GM12878 (cell line): ENCODE measurements at regions not wholly inside any gene's neighbourhood (a gene's known extent, or its start where the extent isn't known, plus 50 kb on each side); places are given as distances from the start of the nearest gene placed in this dataset.

Experiments used
- ATAC-seq: fragments of 200-7000 bp; cut with Tn5 transposase; 3 replicates; pipeline ENCODE4 v1.9.1; 2020; ENCODE audit warnings: mild to moderate bottlenecking, moderate library complexity
- BruUV-seq: library from RNA; stranded (reverse); fragments of 400-500 nt; replicated peaks from 2 replicates; lab custom pipeline; 2021; lab: Mats Ljungman, UMichigan
- CTCF ChIA-PET: fragments of 300-600 bp; sonication (Branson Sonifier 250); formaldehyde crosslinking; extraction: SDS; loops from one replicate; lab custom pipeline; 2021; ENCODE audit warnings: inconsistent platforms; lab: Yijun Ruan, JAX
- POLR2A ChIA-PET: fragments of 350-600 bp; formaldehyde crosslinking; extraction: SDS; loops from one replicate; lab custom pipeline; 2021; ENCODE audit warnings: inconsistent platforms; lab: Charles Lee
- RAD21 ChIA-PET: fragments of 300-600 bp; sonication (Branson Sonifier 250); formaldehyde crosslinking; loops from one replicate; lab custom pipeline; 2023; ENCODE audit warnings: antibody characterized with exemption; ENCODE audit not compliant: unreplicated experiment; lab: Charles Lee
- SMC1A ChIA-PET: fragments of 300-600 bp; sonication (Branson Sonifier 250); formaldehyde crosslinking; loops from one replicate; lab custom pipeline; 2023; ENCODE audit not compliant: unreplicated experiment, uncharacterized antibody; lab: Charles Lee
- DNase-seq: peaks from one replicate; pipeline ENCODE4 v3.0.0-alpha.2; 2011; ENCODE audit warnings: low read depth, low spot score
- FAIRE-seq: peaks from 3 replicates; lab custom pipeline; 2011; peaks lifted over from hg19 to GRCh38; lab: Jason Lieb, UNC
- H2AFZ ChIP-seq: 2 replicates; pipeline ENCODE4 v1.6.0; 2011; ENCODE audit warnings: low read depth, low read length, control low read depth; ENCODE audit not compliant: control insufficient read depth
- H3K27ac ChIP-seq: 2 replicates; pipeline ENCODE4 v1.5.1; 2011; ENCODE audit warnings: control low read depth; ENCODE audit not compliant: control insufficient read depth, insufficient read depth
- H3K27me3 ChIP-seq, 2 experiments: replicated peaks in 1 of 2; 2 replicates each; pipeline versions ENCODE4 v1.6.0 to v1.6.1; 2011; ENCODE audit warnings: low read length in 1 of 2; ENCODE audit not compliant: control insufficient read depth in 2 of 2, insufficient read depth in 2 of 2
- H3K36me3 ChIP-seq, 2 experiments: 2 replicates each; pipeline ENCODE4 v1.5.1; 2011; ENCODE audit warnings: low read length in 1 of 2; ENCODE audit not compliant: control insufficient read depth in 2 of 2, insufficient read depth in 2 of 2
- H3K4me1 ChIP-seq: 2 replicates; pipeline ENCODE4 v1.6.1; 2011; ENCODE audit warnings: mild to moderate bottlenecking, low read length, moderate library complexity, mixed read lengths; ENCODE audit not compliant: control insufficient read depth, insufficient read depth
- H3K4me2 ChIP-seq: 2 replicates; pipeline ENCODE4 v1.6.0; 2011; ENCODE audit warnings: control low read depth; ENCODE audit not compliant: control insufficient read depth, insufficient read depth
- H3K4me3 ChIP-seq: fragments of 200-600 bp; sonication (generic); 2 replicates; pipeline ENCODE4 v1.5.1; 2016
- H3K79me2 ChIP-seq: 2 replicates; pipeline ENCODE4 v1.6.0; 2011; ENCODE audit warnings: low read length; ENCODE audit not compliant: control insufficient read depth, insufficient read depth
- H3K9ac ChIP-seq: 2 replicates; pipeline ENCODE4 v1.8.0; 2011; ENCODE audit warnings: low read length, control low read depth, mixed read lengths; ENCODE audit not compliant: control insufficient read depth, insufficient read depth
- H3K9me3 ChIP-seq: replicated peaks from 3 replicates; pipeline ENCODE4 v1.5.1; 2011; ENCODE audit warnings: mild to moderate bottlenecking, low read length; ENCODE audit not compliant: control insufficient read depth, insufficient read depth
- H4K20me1 ChIP-seq: 2 replicates; pipeline ENCODE4 v1.6.0; 2011; ENCODE audit not compliant: control insufficient read depth, insufficient read depth
- CHD2 ChIP-seq: IDR thresholded peaks from 2 replicates; pipeline ENCODE4 v1.6.1; 2011; ENCODE audit warnings: low read depth, low read length, improper control_type of control experiment, borderline replicate concordance
- HDGF ChIP-seq: fragments of 450-650 bp; IDR thresholded peaks from 2 replicates; pipeline ENCODE4 v1.6.1; 2016; ENCODE audit warnings: antibody characterized with exemption
- IKZF1 ChIP-seq: fragments of 450-650 bp; conservative IDR thresholded peaks from 2 replicates; pipeline ENCODE4 v1.6.1; 2017; ENCODE audit warnings: antibody characterized with exemption, mild to moderate bottlenecking
- JUNB ChIP-seq: IDR thresholded peaks from 2 replicates; pipeline ENCODE4 v1.6.1; 2016; ENCODE audit warnings: antibody characterized with exemption, mild to moderate bottlenecking
- MEF2B ChIP-seq: fragments of 450-650 bp; IDR thresholded peaks from 2 replicates; pipeline ENCODE4 v1.6.1; 2018; ENCODE audit warnings: mild to moderate bottlenecking, moderate library complexity; ENCODE audit not compliant: partially characterized antibody, poor library complexity, severe bottlenecking
- NRF1 ChIP-seq: conservative IDR thresholded peaks from 2 replicates; pipeline ENCODE4 v1.6.1; 2011; ENCODE audit warnings: mild to moderate bottlenecking, low read depth, low read length, improper control_type of control experiment
- PKNOX1 ChIP-seq: fragments of 450-650 bp; IDR thresholded peaks from 2 replicates; pipeline ENCODE4 v1.6.1; 2016; ENCODE audit warnings: mild to moderate bottlenecking
- POLR2AphosphoS5 ChIP-seq: IDR thresholded peaks from 2 replicates; pipeline ENCODE4 v1.6.1; 2011; ENCODE audit warnings: mild to moderate bottlenecking, low read length, inconsistent platforms
- SIX5 ChIP-seq: IDR thresholded peaks from 2 replicates; pipeline ENCODE4 v1.6.1; 2011; ENCODE audit warnings: mild to moderate bottlenecking, low read depth, low read length, moderate library complexity; ENCODE audit not compliant: severe bottlenecking
- SMAD1 ChIP-seq: fragments of 450-650 bp; IDR thresholded peaks from 2 replicates; pipeline ENCODE4 v1.6.1; 2018; ENCODE audit warnings: mild to moderate bottlenecking, low read depth; ENCODE audit not compliant: partially characterized antibody
- TCF12 ChIP-seq: IDR thresholded peaks from 2 replicates; pipeline ENCODE4 v1.6.1; 2011; ENCODE audit warnings: low read depth, mild to moderate bottlenecking, low read length
- YY1 ChIP-seq: IDR thresholded peaks from 2 replicates; pipeline ENCODE4 v1.6.1; 2011; ENCODE audit warnings: low read depth, mild to moderate bottlenecking, low read length
- ZZZ3 ChIP-seq: IDR thresholded peaks from 2 replicates; pipeline ENCODE4 v1.6.1; 2011; ENCODE audit warnings: low read depth; ENCODE audit not compliant: control insufficient read depth, insufficient read length
- WGBS: methylation state at CpG from one replicate; pipeline ENCODE4 v1.1.6; 2016; ENCODE audit warnings: low lambda C conversion rate; ENCODE audit not compliant: insufficient replicate concordance, insufficient coverage; ENCODE audit errors: missing lambda C conversion rate; 5-methylcytosine and 5-hydroxymethylcytosine counted together
- in situ Hi-C: fragments of 300-500 bp; cut with MboI; formaldehyde crosslinking; loops from 9 replicates; pipeline ENCODE4 v1.14.3; 2018; ENCODE audit warnings: mixed read lengths
- intact Hi-C: fragments of 100-400 bp; cut with micrococcal nuclease; formaldehyde crosslinking; loops from one replicate; pipeline ENCODE4 v1.14.2; 2022; ENCODE audit not compliant: unreplicated experiment
- TF ChIP-seq, protein P1 (sequence below): fragments of 450-650 bp; IDR thresholded peaks from 2 replicates; pipeline ENCODE4 v1.6.1; 2017; ENCODE audit warnings: low read depth, mild to moderate bottlenecking, moderate library complexity
- TF ChIP-seq, protein P2 (sequence below): fragments of 450-650 bp; IDR thresholded peaks from 2 replicates; pipeline ENCODE4 v1.6.1; 2018; ENCODE audit warnings: borderline replicate concordance, mild to moderate bottlenecking; ENCODE audit not compliant: partially characterized antibody

- no peaks in the 10 kb centered on the region for H3K27me3 ChIP-seq
- ChIA-PET POLR2A (no interaction called here), RAD21 (no interaction called here), CTCF (no interaction called here)
- H2AFZ ChIP-seq = no peak overlapping the region
- no peak overlapping the region for H3K4me3 ChIP-seq
- H3K36me3 ChIP-seq = no peaks in the 10 kb centered on the region
- no peak overlapping the region for H3K4me2 ChIP-seq
- no peak for DNase-seq
- H3K27ac ChIP-seq = no peak overlapping the region
- 54% methylated on average over 7 of the region's 7 CpGs for WGBS
- in situ Hi-C loops = no loop called here
- no TSS peak for BruUV-seq
- H3K9me3 ChIP-seq = no peaks in the 10 kb centered on the region
- FAIRE-seq = no peak
- no peak for TF ChIP-seq ZZZ3
- no peak for TF ChIP-seq JUNB
- no peak for TF ChIP-seq POLR2AphosphoS5
- no peak for TF ChIP-seq NRF1
- TF ChIP-seq SMAD1 = no peak
- TF ChIP-seq IKZF1 = no peak
- TF ChIP-seq CHD2 = no peak
- TF ChIP-seq, all 136 proteins: peak for 0
- SMC1A ChIA-PET = interaction anchor here (0.8 to 1.8 kb wide), 4 partner anchors 8 to 39 kb away, joined by 3 to 8 read pairs (median 4); no protein-coding TSS in a partner anchor
- no peak for ATAC-seq
- H3K4me1 ChIP-seq = no peaks in the 10 kb centered on the region
- no peaks in the 10 kb centered on the region for H3K79me2 ChIP-seq
- intact Hi-C loops = no loop called here
- no peak overlapping the region for H3K9ac ChIP-seq
- no peaks in the 10 kb centered on the region for H4K20me1 ChIP-seq
Measured at GRCh38 chr3:67856718-67857117, 202.3 kb upstream of the SUCLG2 start.

DNA sequence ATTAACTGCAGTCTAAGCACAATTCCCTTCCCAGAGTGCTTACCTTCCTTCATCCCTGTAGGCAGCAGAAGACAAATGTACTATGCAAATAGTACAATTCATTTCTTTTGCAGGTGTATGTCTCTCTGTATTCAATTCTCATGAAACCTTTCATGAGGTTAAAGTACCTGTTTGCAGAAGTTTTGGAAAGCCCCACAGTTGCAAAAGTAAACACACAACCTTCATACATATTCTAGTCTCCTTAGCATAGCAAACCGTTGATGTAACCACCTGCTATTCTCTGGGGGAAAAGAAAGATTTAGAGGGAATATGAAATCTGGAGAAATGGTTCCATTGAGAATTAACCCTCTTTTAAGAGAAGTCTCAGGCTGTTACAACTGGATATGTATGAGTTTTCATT is 200.3 kb upstream of the SUCLG2 start:
- SMC1A ChIA-PET = no interaction called here
- Histone ChIP-seq H4K20me1 (no peaks in the 10 kb centered on the region), H3K27me3 (no peaks in the 10 kb centered on the region), H3K4me3 (no peak overlapping the region), H3K4me2 (no peak overlapping the region), H3K27ac (no peak overlapping the region), H3K4me1 (no peaks in the 10 kb centered on the region), H3K9me3 (no peaks in the 10 kb centered on the region), H2AFZ (no peak overlapping the region), H3K9ac (no peak overlapping the region), H3K36me3 (no peaks in the 10 kb centered on the region), H3K79me2 (no peaks in the 10 kb centered on the region)
- in situ Hi-C loops (no loop called here), intact Hi-C loops (no loop called here)
- CTCF ChIA-PET = no interaction called here
- 0% methylated on average over 1 of the region's 1 CpG for WGBS
- no TSS peak for BruUV-seq
- POLR2A ChIA-PET = no interaction called here
- no peak for DNase-seq
- no peak for FAIRE-seq
- ATAC-seq = no peak
- RAD21 ChIA-PET = no interaction called here
- no peak for TF ChIP-seq YY1
- no peak for TF ChIP-seq TCF12
- TF ChIP-seq, protein P1, sequence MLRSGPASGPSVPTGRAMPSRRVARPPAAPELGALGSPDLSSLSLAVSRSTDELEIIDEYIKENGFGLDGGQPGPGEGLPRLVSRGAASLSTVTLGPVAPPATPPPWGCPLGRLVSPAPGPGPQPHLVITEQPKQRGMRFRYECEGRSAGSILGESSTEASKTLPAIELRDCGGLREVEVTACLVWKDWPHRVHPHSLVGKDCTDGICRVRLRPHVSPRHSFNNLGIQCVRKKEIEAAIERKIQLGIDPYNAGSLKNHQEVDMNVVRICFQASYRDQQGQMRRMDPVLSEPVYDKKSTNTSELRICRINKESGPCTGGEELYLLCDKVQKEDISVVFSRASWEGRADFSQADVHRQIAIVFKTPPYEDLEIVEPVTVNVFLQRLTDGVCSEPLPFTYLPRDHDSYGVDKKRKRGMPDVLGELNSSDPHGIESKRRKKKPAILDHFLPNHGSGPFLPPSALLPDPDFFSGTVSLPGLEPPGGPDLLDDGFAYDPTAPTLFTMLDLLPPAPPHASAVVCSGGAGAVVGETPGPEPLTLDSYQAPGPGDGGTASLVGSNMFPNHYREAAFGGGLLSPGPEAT = no peak
- no peak for TF ChIP-seq IKZF1
- no peak for TF ChIP-seq HDGF
- TF ChIP-seq PKNOX1 = no peak
- TF ChIP-seq, protein P2, sequence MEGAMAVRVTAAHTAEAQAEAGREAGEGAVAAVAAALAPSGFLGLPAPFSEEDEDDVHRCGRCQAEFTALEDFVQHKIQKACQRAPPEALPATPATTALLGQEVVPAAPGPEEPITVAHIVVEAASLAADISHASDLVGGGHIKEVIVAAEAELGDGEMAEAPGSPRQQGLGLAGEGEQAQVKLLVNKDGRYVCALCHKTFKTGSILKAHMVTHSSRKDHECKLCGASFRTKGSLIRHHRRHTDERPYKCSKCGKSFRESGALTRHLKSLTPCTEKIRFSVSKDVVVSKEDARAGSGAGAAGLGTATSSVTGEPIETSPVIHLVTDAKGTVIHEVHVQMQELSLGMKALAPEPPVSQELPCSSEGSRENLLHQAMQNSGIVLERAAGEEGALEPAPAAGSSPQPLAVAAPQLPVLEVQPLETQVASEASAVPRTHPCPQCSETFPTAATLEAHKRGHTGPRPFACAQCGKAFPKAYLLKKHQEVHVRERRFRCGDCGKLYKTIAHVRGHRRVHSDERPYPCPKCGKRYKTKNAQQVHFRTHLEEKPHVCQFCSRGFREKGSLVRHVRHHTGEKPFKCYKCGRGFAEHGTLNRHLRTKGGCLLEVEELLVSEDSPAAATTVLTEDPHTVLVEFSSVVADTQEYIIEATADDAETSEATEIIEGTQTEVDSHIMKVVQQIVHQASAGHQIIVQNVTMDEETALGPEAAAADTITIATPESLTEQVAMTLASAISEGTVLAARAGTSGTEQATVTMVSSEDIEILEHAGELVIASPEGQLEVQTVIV = no peak
- TF ChIP-seq MEF2B = no peak
- no peak for TF ChIP-seq SIX5
